ENCODE measurements at regions not wholly inside any gene's neighbourhood (a gene's known extent, or its start where the extent isn't known, plus 50 kb on each side); places are given as distances from the start of the nearest gene placed in this dataset.
A peak's percentile ranks its signal among the peaks of the same experiment; 100 is the strongest.

DNA sequence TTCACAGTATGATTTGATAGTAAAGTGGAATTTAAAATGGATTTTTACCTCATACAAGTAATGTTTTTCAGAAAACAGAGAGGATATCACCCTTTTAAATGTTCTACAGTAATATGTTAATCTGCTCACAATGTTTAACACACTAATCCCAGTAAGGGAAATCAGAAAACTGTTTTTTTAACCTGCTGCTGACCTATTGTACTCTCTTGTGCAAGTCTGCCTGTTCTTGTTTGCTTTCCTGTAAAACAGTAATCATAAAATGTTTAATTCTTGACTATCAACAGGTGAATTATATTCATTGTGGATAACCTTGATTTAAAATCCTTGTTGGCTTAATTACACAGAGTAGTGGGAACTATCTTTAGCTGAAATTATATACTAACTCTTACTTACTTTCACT is 126.4 kb downstream of the GNAT3 start:
- TF ChIP-seq, protein P1, sequence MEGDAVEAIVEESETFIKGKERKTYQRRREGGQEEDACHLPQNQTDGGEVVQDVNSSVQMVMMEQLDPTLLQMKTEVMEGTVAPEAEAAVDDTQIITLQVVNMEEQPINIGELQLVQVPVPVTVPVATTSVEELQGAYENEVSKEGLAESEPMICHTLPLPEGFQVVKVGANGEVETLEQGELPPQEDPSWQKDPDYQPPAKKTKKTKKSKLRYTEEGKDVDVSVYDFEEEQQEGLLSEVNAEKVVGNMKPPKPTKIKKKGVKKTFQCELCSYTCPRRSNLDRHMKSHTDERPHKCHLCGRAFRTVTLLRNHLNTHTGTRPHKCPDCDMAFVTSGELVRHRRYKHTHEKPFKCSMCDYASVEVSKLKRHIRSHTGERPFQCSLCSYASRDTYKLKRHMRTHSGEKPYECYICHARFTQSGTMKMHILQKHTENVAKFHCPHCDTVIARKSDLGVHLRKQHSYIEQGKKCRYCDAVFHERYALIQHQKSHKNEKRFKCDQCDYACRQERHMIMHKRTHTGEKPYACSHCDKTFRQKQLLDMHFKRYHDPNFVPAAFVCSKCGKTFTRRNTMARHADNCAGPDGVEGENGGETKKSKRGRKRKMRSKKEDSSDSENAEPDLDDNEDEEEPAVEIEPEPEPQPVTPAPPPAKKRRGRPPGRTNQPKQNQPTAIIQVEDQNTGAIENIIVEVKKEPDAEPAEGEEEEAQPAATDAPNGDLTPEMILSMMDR (conservative IDR thresholded peaks at IDR 0.05; ENCODE audit: low read depth, low read length): no peak
- H3K4me3 ChIP-seq (ENCODE audit: low read depth, low read length): no peak overlapping the region
- DNase-seq (ENCODE audit: low read depth): peak; percentile 87

DNA sequence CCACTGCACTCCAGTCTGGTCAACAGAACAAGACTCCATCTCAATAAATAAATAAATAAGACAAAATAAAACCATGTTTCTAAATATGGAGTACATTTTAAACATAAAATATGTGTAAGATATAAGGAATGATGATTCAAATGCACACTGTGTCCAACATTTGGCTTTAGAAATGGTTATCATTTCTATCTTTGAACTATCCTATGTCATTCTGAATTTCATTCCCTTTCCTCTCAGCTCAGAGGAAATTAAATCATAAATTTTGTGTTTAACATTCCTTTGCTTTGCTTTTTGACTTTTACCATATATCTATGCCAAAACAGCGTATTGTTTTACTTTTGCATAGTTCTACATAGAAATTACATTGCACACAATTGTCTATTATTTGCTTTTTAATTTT is 130.9 kb downstream of the GNAT3 start:
- H3K4me3 ChIP-seq (ENCODE audit: low read depth, low read length): no peak overlapping the region
- no peak for DNase-seq (ENCODE audit: low read depth)
- TF ChIP-seq, protein P1 (conservative IDR thresholded peaks at IDR 0.05; ENCODE audit: low read depth, low read length): no peak

DNA sequence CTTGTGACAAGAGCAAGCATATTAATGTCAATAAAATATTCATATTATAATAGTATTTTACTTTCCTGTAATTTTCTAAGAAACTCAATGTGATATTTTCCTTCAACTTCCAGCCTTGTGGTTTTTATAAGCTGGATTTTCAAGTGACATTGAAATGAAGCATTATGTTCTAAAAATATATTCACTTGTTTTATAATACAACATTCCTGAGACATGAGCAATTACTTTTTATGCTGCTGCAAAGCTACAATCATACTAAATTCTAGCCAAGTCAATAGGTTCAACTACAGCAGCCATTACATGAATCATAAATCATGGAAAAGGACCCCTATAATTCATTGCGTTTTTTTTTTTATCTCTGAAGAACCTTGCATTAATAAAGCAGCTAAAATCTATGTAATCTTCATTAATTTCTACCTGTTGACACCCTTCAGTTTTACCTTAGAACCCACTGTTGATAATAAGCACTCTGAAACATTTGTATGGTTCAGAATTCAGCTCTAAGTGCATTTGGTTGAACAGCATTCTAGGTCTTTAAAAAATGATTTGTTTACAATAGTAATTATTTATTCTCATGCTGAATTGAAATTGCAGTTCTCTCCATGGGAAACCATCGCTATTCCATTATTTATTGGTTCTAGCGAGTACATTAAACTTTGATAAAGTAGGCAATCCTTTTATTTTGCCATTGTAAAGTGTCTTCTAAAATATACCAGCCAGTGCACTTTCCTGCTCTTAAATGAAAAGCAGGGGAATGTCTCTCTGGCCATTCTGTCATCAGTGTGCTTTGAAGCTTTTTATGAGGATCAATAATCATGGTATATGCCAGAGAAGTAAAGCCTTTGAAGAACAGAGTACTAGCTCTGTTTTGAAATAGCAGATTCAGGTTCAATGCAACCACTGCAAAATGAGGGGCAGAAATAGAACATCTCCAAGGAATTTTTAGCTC is 132.6 kb downstream of the GNAT3 start:
- H3K4me3 ChIP-seq (ENCODE audit: low read depth, low read length): no peak overlapping the region
- DNase-seq (ENCODE audit: low read depth): peak; percentile 78
- TF ChIP-seq, protein P1 (conservative IDR thresholded peaks at IDR 0.05; ENCODE audit: low read depth, low read length): no peak

DNA sequence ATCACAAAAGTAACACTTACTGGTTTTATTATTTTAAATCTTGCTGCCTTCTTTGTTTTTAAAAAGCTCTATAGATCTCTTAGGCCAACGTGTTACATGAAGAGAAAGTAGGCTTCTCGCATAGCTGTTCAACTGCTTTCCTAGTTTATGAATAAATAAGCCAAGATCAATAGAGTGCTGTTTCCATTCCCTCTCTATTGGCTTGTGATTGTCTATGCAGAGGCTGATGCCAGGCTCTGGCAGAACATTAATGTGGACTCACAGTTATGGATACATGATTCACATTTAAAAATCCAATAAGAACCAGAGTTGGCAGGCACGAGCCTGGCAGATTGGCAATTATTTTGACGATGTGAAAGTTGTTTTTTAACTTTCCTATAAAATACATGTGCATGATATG is 137.5 kb downstream of the GNAT3 start:
- no peak overlapping the region for H3K4me3 ChIP-seq (ENCODE audit: low read depth, low read length)
- no peak for DNase-seq (ENCODE audit: low read depth)
- TF ChIP-seq, protein P1 (conservative IDR thresholded peaks at IDR 0.05; ENCODE audit: low read depth, low read length): no peak

DNA sequence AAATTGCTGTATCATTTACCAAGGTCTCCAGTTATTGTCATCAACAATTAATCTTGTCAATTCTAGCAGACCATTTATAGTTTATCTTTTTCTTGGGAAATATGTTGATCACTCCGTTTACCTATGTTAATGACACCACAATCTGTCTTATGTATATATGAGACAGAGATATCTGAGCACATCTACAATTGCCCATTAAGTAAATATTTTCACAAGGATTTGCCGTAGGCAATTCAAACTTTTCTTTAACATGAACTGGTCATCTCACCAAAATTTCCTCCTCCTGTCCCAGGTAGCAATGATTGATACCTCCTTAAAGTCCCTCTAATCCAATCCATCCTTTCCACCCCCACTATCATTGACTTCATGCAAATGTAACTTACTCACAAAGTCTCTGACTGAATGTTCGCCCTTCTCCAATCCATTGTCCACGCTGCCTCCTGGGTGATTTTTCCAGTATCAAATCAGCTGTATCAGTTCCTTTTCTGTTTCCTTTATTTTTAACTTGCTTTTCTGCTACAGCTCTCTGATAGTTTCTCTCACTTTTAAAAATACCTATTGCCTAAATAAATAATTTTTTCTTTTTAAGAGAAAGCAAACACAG is 138.3 kb downstream of the GNAT3 start:
- TF ChIP-seq, protein P1 (conservative IDR thresholded peaks at IDR 0.05; ENCODE audit: low read depth, low read length): no peak
- no peak overlapping the region for H3K4me3 ChIP-seq (ENCODE audit: low read depth, low read length)
- DNase-seq (ENCODE audit: low read depth): no peak

DNA sequence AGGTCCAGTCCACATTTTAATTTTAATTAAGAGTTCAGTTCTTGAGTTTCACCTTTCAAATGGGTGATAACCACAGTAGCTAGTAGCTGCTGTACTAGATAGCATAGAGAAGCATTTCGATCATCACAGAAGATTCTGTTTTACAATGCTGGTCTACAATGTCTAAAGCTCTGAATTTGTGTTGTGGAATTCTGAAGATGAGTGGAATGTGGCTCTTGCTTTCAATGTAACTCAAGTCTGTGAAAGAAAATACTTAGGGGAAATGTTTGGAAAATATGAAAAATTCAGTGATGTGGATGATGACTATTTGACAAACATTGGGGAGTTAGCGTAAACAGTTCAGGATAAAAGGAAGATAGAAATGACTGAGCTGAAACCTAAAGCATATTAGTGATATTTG is 139.4 kb downstream of the GNAT3 start:
- DNase-seq (ENCODE audit: low read depth): peak; percentile 87
- H3K4me3 ChIP-seq (ENCODE audit: low read depth, low read length): no peak overlapping the region
- TF ChIP-seq, protein P1 (conservative IDR thresholded peaks at IDR 0.05; ENCODE audit: low read depth, low read length): no peak

Data from choroid plexus epithelial cell (primary cell).